Neutrophil (primary cell): ENCODE measurements at regions not wholly inside any gene's neighbourhood (a gene's known extent, or its start where the extent isn't known, plus 50 kb on each side); places are given as distances from the start of the nearest gene placed in this dataset.

Experiments used
- H3K27ac ChIP-seq: fragments of 200-600 bp; sonication (generic); 2 replicates; pipeline ENCODE4 v1.5.1; 2016; ENCODE audit warnings: mild to moderate bottlenecking, moderate library complexity
- H3K27me3 ChIP-seq: fragments of 200-600 bp; sonication (generic); 2 replicates; pipeline ENCODE4 v1.6.0; 2016; ENCODE audit warnings: mild to moderate bottlenecking
- H3K36me3 ChIP-seq: fragments of 200-600 bp; sonication (generic); 2 replicates; pipeline ENCODE4 v1.5.1; 2017
- H3K4me1 ChIP-seq, 2 experiments: fragments of 200-600 bp in 1 of 2; sonication (generic) in 1 of 2; 1 replicate in 1 of 2; 2 replicates in 1 of 2; pipeline versions ENCODE4 v1.5.1 to v1.6.1; 2013 to 2016; ENCODE audit warnings: low read depth in 1 of 2, low read length in 1 of 2, mild to moderate bottlenecking in 1 of 2, moderate library complexity in 1 of 2; ENCODE audit not compliant: control insufficient read depth in 1 of 2, insufficient read depth in 1 of 2
- H3K4me3 ChIP-seq, 2 experiments: fragments of 200-600 bp in 1 of 2; sonication (generic) in 1 of 2; 1 replicate in 1 of 2; 2 replicates in 1 of 2; pipeline ENCODE4 v1.5.1; 2013 to 2016; ENCODE audit warnings: low read depth in 1 of 2, low read length in 1 of 2, mild to moderate bottlenecking in 1 of 2, moderate library complexity in 1 of 2
- H3K9me3 ChIP-seq: fragments of 200-600 bp; sonication (generic); 2 replicates; pipeline ENCODE4 v1.5.1; 2016
- TF ChIP-seq, protein P1 (sequence below): fragments of 200-600 bp; sonication (generic); IDR thresholded peaks from 2 replicates; pipeline ENCODE4 v1.5.1; 2016; ENCODE audit warnings: antibody characterized with exemption

GRCh38 chr2:106572541-106573450 is 85.6 kb downstream of the CD8B2 start:
- Histone ChIP-seq H3K27ac (no peak overlapping the region), H3K9me3 (no peaks in the 10 kb centered on the region), H3K27me3 (peaks cover 1% of the 10 kb centered on the region), H3K4me3 (no peak overlapping the region), H3K4me1 (no peaks in the 10 kb centered on the region), H3K36me3 (no peaks in the 10 kb centered on the region)
- TF ChIP-seq, protein P1, sequence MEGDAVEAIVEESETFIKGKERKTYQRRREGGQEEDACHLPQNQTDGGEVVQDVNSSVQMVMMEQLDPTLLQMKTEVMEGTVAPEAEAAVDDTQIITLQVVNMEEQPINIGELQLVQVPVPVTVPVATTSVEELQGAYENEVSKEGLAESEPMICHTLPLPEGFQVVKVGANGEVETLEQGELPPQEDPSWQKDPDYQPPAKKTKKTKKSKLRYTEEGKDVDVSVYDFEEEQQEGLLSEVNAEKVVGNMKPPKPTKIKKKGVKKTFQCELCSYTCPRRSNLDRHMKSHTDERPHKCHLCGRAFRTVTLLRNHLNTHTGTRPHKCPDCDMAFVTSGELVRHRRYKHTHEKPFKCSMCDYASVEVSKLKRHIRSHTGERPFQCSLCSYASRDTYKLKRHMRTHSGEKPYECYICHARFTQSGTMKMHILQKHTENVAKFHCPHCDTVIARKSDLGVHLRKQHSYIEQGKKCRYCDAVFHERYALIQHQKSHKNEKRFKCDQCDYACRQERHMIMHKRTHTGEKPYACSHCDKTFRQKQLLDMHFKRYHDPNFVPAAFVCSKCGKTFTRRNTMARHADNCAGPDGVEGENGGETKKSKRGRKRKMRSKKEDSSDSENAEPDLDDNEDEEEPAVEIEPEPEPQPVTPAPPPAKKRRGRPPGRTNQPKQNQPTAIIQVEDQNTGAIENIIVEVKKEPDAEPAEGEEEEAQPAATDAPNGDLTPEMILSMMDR, result no peak

- no peaks in the 10 kb centered on the region for H3K4me1 ChIP-seq
- H3K36me3 ChIP-seq, result no peaks in the 10 kb centered on the region
- TF ChIP-seq, protein P1, result no peak
- no peak overlapping the region for H3K4me3 ChIP-seq
- H3K27me3 ChIP-seq, result peaks cover 11% of the 10 kb centered on the region
- no peaks in the 10 kb centered on the region for H3K9me3 ChIP-seq
- no peak overlapping the region for H3K27ac ChIP-seq
These were observed 86.6 kb downstream of the CD8B2 start for GRCh38 chr2:106573773-106574172.

DNA sequence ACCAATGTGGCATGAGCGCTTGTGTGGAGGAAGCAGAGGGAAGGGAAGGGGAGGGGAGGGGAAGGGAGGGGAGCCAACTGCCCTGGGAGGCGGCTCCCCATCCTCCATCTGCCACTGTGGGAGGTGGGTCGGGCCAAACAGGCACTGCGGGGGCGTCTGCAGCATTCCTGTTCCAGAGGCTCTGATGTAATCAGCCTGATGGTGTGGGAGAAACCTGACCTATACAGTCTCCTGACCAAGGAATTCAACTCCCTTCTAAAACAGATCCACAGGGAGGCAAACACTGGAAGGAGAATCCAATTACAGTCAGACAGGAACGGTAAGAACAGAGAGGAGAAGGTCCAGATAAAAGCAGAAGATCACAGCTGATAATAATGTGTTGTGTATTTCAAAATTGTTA is 88.8 kb downstream of the CD8B2 start:
- H3K4me1 ChIP-seq, result no peaks in the 10 kb centered on the region
- no peaks in the 10 kb centered on the region for H3K9me3 ChIP-seq
- H3K4me3 ChIP-seq, result no peak overlapping the region
- H3K27ac ChIP-seq, result no peak overlapping the region
- peaks cover 30% of the 10 kb centered on the region for H3K27me3 ChIP-seq
- TF ChIP-seq, protein P1, result no peak
- no peaks in the 10 kb centered on the region for H3K36me3 ChIP-seq

- Histone ChIP-seq H3K9me3 (no peaks in the 10 kb centered on the region), H3K36me3 (no peaks in the 10 kb centered on the region), H3K27me3 (peaks cover 43% of the 10 kb centered on the region), H3K27ac (no peak overlapping the region), H3K4me1 (peaks cover 0 to 4% of the 10 kb centered on the region in 2 experiments), H3K4me3 (no peak overlapping the region)
- TF ChIP-seq, protein P1, result no peak
These were observed 90.1 kb downstream of the CD8B2 start for GRCh38 chr2:106577255-106577651.

GRCh38 chr2:106579750-106580197 is 92.6 kb downstream of the CD8B2 start:
- Histone ChIP-seq H3K27ac (no peak overlapping the region), H3K4me3 (no peak overlapping the region), H3K27me3 (peaks cover 65% of the 10 kb centered on the region), H3K36me3 (no peaks in the 10 kb centered on the region), H3K9me3 (no peaks in the 10 kb centered on the region), H3K4me1 (peaks cover 0 to 4% of the 10 kb centered on the region in 2 experiments)
- TF ChIP-seq, protein P1, result no peak
